GM12874 (cell line): ENCODE measurements at regions not wholly inside any gene's neighbourhood (a gene's known extent, or its start where the extent isn't known, plus 50 kb on each side); places are given as distances from the start of the nearest gene placed in this dataset.

Experiments used
- CTCF ChIP-seq: IDR thresholded peaks from 2 replicates; pipeline ENCODE4 v1.5.1; 2011; ENCODE audit warnings: low read depth, mild to moderate bottlenecking, control low read depth, low read length, moderate library complexity; ENCODE audit not compliant: insufficient read depth

- no peak for TF ChIP-seq CTCF
Measured at GRCh38 chr18:46315161-46315560, 211.0 kb downstream of the HAUS1 start.

GRCh38 chr18:46318356-46318755, 214.2 kb downstream of the HAUS1 start:
- no peak for TF ChIP-seq CTCF

- no peak for TF ChIP-seq CTCF
Measured at GRCh38 chr18:46319783-46320182, 215.6 kb downstream of the HAUS1 start.

- no peak for TF ChIP-seq CTCF
Measured at GRCh38 chr18:46320297-46320696, 216.1 kb downstream of the HAUS1 start.

- no peak for TF ChIP-seq CTCF
Measured at GRCh38 chr18:46320928-46321711, 216.9 kb downstream of the HAUS1 start.

- TF ChIP-seq CTCF: no peak
Measured at GRCh38 chr18:46321955-46322354, 217.8 kb downstream of the HAUS1 start.

- TF ChIP-seq CTCF: no peak
Measured at GRCh38 chr18:46322411-46322891, 218.3 kb downstream of the HAUS1 start.
